G401 (cell line): ENCODE measurements at regions not wholly inside any gene's neighbourhood (a gene's known extent, or its start where the extent isn't known, plus 50 kb on each side); places are given as distances from the start of the nearest gene placed in this dataset.
A peak's percentile ranks its signal among the peaks of the same experiment; 100 is the strongest.

ENCODE experiments used
- DNase-seq: peaks from one replicate; pipeline ENCODE4 v3.0.0-alpha.2; 2015; ENCODE audit warnings: low spot score
- in situ Hi-C: cut with HindIII; loops from 2 replicates; pipeline ENCODE4 v1.10.0; 2016; ENCODE audit warnings: low sequenced_read_pairs, mixed read lengths

DNA sequence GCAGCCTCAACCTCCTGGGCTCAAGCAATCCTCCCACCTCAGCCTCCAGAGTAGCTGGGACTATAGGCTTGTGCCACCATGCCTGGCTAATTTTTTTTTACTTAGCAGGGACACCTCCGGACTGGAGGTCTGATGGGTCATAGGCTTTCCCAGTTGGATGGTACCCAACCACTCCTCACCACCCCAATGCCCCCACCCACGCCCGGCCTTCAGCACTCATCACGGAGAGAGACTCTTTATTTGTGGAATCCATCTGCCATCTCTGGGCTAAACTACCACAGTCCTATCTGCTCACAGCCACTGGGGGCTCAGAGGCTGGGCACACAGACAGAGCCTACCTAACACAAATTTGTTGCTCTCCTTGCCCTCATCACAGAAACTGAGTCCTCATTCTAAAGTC lies 58.3 kb upstream of the STXBP1 start:
- in situ Hi-C loops: no loop called here
- DNase-seq: no peak

DNA sequence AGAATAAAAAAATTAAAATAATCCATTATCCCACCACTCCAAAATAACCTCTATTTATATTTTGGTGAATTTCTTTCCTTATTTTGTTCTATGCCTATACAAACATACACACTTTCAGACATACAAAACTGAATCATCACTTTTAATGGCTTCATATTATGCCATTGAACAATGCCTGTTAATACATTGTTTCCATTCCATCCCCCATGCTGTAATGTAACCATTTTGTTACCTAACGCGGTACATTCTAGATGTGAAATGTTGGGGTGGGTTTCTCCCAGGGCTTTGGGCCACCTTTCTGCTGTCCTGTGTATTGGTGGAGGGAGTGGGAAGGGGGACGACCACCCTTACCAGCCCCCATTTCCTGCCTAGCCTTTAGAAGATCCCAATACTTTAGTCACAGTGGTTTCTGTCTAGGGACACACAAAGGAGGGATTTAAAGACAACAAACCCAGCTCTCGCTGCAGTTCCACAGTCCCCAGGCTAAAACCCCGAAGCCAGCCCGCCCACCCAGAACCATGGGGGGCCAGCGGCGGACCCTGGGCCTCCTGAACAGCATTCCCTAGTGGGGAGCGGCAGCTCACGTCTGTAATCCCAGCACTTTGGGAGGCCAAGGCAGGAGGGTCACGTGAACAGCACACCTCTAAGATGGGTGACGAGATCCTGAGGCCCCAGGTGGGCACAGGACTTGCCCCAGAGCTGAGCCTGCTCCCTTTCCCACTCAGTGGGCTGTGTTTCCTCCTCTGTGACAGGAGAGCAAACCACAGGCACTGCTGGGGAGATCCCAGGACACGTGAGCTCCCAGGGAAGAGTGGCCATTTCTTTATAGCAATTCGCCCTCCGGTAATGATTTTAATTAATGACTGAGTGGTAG lies 56.9 kb upstream of the STXBP1 start:
- in situ Hi-C loops: no loop called here
- no peak for DNase-seq

DNA sequence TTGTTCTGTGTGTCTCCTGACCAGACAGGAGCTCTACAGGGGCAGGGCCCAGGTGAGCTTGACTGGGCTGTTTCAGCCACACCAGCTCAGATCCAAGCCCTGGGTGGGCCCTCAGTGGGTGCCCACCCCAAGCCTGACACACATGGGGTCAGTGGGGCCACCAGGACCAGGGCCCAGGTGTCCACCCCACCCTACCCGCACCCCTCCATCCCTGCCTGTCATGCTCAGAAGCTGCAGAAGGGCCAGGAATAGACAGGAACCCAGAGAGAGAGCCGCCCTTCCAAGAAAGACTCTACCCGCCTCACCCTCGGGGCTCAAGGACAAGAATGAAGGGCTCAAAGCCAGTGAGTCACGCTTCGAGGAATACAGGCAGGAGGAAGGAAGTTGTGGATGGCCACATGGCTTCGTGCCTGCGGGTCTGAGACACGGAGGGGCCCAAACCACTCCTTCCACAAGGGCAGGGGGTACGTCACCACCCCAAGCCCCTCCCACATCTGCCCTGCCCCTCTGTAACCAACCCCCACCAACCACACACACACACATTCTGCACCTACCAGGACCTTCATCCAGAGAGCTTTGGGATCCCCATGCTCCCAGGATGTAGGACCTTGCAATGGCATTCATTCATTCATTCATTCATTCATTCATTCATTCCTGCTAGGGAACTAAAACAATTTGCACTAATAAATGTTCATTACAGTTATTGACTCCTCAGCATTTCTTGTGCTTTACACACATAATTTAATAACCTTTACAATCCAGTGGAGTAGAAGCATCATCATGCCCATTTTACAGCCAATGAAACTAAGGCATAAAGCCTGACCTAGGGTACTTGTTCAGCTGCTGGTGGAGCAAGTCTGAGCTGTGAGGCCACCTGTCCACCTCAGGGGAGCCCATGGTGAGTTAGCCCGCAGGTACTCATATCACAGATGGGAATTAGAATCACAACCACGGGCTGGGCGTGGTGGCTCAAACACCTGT lies 55.9 kb upstream of the STXBP1 start:
- no peak for DNase-seq

DNA sequence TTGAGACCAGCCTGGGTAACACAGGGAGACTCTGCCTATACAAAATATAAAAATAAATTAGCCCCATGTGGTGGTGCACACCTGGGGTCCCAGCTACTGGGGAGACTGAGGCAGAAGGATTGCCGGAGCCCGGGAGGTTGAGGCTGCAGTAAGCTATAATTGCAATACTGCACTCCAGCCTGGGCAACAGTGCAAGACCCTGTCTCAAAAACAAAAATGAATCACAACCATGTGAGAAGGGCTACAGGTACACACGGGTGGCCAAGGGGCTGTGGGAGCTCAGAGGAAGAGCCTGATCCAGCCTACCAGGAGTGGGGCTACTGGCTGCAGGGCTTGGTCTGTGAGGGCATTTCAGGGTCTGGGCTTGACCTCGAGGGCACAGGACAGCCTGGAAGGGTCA lies 55.2 kb upstream of the STXBP1 start:
- DNase-seq: no peak
- in situ Hi-C loops: no loop called here

More for the DNA sequence above, 55.9 kb upstream of the STXBP1 start:
- in situ Hi-C loops: no loop called here

DNA sequence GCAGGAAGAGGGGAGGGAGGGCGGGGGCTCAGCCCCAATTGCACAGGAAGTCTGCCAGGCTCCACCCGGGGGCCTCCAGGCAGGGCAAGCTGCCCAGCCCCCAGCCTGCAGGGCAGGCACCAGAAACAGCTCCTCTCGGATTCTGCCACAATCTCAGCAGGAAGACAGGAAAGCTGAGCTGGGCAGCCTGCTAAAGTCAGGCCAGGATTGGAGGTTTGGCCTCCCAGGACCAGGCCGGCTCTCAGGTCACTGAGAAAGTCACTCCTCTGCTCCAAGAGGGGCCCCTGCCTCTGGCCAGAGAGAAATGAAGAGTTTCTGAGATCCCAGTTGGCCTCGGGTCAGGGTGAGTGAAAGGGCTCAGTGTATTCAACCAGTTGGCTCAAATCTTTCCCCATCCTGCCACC lies 54.6 kb upstream of the STXBP1 start:
- in situ Hi-C loops: no loop called here
- peak; percentile 50 for DNase-seq

DNA sequence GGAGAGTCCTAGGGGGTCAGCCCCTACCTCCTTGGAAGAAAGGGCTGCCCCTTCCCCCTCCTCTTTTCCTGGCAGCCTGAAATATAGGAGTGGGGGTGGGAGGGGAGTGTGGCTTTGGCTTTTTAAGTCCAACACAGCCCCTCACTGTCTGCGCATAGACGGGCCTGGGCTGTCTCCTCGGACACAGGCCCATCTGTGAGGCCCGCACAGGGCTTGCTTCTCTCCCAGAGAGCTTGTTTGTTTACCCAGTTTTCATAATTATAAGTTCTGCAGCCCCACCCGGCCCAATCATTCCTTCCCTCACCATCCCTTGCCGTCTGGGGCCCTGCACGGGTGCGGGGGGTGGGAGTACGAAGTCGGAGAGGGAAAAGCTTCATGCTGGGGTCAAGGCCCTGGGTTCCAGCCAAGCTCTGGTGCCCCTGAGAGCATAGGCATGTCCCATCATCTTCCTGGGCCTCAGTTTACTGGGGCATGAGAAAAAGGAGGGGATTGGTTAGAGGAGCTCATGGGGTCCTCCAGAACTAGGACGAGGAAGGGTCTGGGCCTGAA lies 54.0 kb upstream of the STXBP1 start:
- no peak for DNase-seq
- in situ Hi-C loops: no loop called here

DNA sequence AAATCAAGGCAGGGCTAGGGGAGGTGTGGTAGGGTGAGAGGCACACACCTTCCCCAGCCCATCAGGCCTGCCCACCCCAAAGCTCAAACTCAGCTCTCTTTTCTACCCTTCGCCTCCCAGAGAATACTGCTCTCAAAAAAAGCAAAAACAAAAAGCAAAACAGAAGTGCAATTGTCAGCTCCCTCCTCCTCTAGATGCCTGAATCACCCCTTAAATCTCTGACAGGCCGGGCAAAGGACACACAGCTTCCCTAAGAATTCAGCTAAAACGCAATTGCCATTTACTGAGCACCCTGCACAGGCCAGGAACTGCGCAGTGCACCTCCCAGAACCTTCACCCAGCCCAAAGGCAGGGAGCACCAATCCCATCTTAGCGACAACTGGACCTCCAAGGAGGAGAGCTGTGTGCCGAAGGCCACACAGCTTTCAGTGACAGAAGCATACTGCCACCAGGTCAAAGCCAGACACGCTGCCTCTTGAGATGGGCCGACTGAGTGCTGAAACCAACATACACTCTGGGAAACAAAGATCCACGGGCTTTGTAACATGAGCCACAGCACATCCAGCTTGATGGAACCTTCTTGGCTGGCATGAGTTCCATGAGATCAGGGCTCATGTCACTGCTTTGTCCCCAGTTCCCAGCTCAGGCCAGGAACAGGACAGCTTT lies 53.4 kb upstream of the STXBP1 start:
- in situ Hi-C loops: no loop called here
- DNase-seq: no peak

DNA sequence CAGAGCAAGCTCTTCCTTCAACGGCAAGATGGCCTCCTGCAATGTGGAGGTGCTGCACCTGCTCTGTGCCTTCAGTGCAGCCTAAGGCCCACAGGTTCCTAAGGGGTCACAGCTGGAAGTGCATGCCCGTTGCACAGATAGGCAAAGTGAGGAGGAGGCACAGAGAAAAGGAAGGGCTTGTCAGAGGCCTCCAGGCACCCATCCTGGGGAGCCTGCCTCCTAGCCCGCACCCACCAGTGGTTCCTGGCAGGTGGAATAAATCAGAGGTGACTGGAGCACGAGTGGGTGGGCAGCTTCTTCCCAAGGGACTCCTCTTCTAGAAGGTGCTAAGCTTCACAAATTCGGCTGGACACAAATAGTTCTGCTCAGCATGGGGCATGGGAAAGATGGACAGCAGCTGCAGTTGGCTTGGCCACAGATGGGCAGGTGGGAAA lies 52.8 kb upstream of the STXBP1 start:
- DNase-seq: no peak
- in situ Hi-C loops: no loop called here

DNA sequence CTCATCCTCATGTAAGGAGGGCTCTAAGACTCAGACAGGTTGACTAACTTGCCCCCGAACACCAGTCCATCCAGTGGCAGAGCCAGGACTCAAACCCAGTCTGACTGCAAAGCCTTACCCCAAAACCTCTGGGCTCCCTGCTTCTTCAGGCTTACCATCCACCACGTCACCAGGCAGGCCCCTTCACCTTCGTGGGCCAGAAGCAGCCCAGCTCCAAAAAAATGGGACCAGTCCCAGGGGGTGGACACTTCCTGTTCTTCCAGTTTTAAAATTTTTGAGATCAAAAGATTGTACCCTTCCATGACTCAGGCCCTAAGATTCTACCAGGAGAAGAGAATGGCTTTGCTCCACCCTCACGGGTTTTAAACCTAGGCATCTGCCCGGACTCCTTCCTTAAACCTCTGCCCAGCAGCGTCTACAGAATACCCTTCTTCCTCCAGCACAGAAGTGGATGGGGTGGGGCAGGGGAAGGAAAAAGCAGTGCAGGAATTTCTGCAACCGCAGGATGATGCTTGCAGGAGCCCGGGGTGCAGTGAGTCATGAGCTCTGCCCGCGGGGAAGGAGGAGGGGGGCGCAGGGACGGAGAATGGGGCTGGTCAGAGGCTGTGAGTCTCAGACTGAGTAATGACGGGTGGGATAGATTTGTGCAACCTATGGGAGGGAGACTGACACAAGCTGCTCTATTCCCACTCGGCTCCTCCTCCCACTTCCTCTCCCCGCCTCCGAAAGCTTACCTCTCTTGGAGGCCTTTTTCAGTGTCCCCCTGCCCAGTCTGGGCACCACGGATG lies 50.4 kb upstream of the STXBP1 start:
- in situ Hi-C loops: no loop called here
- no peak for DNase-seq
